Activated CD4-positive, alpha-beta T cell treated with anti-CD3 and anti-CD28 coated beads, Interleukin-2, amount 50 U/mL, for 16 hours (primary cell): ENCODE measurements at regions not wholly inside any gene's neighbourhood (a gene's known extent, or its start where the extent isn't known, plus 50 kb on each side); places are given as distances from the start of the nearest gene placed in this dataset.
"Not testable (repeated sequence)": the region's sequence is repeated elsewhere in the genome, so short reads cannot be mapped to it uniquely, and the experiment has no call there.

Experiments
- DNase-seq: peaks from one replicate; pipeline ENCODE4 v3.0.0-alpha.2; 2020

DNA sequence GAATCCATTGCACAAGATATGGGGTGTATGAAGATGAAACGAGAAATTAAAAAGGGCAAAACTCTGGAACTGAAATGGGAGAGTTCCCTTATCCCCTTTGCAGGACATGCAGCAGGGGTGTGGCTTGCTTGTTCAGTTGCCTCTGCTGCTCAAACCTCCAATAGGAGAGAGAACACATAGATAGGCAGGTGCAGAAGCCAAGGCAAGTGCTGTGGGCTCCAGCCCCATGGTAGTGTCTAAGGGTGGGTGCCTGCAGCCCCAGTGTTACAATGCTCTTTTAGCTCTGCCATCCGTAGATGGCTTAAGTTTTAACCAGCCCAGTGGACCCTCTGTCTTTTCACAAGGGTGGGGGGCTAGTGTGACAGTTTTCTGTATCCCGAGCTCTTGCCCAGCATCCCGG is 69.7 kb downstream of the CMAS start:
- no peak for DNase-seq

DNA sequence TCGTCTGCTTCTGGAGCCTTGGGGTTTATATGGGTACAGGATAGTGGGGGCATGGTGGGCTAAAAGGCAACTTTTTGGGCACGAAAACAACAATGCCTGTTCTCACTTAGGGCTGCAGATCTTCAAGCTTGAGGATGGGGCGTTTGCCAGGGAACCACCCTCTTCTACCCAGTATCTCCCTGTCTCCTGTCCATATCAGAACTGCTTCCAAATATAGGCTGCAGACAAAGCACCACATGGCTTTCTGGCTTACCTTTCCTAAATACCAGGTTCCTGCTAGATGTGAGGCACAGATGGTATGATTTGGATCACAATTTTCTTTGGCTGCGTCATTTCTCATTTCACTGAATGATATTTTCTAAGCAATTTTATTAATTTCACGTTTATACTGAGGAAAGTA is 70.4 kb downstream of the CMAS start:
- DNase-seq: no peak

DNA sequence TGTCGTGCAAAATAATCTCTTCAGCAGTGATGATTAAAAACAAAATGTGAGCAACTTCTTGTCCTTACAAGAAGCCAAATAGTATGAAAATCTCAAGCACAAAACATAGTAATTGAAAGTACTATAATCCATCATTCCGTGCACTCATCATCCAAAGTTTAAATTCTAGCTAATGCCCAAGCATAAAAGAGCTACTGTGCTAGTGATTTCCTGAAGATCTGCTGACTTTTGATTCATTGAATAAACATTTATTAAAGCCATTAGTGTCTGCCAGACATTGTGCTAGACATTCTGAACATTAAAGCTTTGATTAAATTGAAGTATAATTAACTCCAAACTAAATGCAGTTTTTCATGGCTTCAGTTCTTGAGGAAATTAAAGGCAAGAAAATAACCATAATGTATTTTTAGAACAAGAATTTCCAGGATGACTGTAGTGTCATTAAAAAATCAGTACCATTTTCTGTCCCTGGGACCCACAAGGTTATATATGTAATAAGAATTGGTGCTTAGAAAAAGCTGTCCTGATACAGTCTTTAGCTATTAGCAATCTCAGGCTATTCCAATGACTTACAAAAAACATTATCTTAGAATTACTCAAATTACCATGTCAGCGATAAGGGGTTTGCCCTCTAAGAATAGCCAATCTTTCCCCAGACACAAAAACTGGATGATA is 71.7 kb downstream of the CMAS start:
- no peak for DNase-seq

DNA sequence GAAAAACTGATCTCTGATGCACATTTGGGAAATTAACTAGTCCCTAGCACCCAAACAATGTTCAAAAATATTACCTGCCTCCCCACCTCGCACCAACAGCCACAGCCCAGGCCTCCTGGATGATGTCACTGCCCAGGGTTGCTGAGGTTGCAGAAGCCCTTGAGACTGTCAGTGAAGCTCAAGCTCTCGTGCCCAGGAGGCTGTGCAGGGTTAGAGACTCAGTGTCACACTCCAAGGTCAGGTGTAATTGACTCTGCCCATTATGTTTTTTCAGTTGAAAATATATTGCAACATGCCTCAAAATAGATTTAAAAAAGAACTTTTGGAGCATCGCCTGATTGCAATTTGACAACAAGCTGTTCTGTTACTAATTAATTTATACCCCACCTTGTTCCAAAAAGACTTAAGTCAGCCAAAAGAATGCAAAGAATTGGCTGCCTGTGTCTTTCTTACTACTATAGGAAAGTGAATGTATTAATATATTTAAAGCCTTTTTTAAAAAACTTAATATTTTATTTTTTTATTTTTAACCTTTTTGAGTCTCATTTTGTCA is 72.3 kb downstream of the CMAS start:
- DNase-seq: no peak

DNA sequence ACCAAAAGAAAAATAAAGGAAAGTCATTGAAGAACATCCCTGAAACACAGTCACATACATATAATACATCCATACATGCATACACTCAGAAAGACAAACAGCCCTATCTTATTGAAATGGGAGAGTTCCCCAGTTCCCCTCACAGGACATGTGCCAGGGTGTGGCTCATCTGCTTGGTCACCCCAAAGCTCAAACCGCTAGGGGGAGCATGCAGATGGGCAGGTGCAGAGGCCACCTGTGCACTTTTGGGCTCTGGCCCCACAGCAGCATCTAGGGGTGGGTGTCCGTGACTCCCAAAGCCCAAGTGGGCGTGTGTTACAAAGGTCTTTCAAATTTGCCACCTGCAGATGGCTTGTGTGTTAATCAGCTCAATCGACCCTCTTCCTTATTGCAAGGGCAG is 75.2 kb downstream of the CMAS start:
- DNase-seq: peak; percentile 26

DNA sequence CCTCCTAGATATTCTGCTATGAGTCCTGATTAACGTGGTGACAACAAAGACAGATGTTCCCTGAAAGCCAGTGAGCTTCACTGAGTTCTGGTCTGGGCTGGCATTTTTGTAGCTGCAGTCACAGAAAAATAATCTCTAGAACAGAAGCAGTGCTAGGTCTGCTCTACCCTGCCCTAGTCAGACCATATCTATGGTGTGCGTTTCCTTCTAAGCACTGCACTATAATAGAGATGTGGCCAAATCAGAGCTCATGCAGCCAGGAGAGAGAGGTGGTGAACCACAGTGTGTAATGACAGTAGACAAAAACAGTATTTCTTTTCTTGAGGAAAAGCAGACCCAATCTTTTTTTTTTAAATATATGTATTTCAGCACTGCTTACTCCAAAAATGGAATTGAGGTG is 76.3 kb downstream of the CMAS start:
- DNase-seq: no peak

DNA sequence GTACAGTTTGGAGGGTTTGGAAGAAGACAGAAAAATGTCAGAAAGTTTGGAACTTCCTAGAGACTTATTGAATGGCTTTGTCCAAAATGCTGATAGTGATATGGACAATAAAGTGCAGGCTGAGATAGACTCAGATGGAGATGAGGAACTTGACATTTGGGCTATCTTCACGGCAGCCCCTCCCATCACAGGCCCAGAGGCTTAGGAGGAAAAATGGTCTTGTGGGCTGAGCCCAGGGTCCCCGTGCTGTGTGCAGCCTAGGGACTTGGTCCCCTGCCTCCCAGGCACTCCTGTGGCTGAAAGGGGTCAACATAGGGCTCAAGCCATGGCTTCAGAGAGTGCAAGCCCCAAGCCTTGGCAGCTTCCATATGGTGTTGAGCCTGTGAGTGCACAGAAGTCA is 79.0 kb downstream of the CMAS start:
- DNase-seq: no peak

DNA sequence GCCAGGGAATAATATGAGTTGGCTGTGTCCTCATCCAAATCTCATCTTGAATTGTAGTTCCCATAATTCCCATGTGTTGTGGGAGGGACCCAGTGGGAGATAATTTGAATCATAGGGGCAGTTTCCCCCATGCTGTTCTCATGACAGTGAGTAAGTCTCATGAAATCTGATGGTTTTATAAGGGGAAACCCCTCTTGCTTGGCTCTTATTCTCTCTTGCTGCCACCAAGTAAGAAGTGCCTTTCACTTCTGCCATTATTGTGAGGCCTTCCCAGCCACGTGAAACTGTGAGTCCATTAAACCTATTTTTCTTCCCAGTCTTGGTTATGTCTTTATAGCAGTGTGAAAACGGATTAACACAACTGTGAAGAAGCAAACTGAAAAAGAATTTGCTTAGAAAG is 80.1 kb downstream of the CMAS start:
- DNase-seq: not testable (repeated sequence)

DNA sequence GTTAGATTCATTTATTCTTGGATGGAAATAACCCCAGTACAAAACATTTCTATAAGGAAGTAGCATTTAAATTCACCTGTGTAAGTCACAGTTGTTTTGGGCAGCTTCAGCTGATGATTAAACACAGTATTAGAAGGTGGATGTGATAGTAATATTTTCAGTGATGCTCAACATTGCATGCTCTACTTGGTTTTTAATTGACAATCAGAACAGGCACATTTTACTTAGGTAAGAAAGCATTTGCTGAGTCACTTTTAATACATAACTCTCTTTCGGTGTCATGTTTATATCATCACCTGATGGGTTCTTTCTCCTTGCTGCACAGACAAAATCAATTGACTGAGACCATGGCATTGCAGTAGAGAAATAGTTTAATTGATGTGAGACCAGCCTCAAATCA is 80.7 kb downstream of the CMAS start:
- no peak for DNase-seq

DNA sequence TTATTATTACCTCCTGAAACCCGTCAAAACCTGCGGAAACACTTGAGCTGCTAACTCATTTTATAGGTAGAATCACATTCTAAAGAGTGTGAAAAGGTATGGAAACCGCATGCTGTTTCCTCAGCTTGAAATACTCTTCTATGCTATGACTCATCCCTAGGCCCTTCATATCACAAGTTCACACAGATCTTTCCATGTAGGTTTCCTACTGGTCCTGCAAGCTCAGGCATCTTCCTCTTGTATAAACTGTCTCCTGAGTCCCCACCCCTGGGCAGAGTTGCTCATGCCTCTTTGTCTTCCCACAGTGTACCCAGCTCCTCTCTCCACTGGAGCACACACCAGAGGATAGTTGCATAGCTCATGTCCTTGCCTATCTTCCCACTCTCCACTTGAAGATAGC is 84.7 kb downstream of the CMAS start:
- peak; percentile 16 for DNase-seq

DNA sequence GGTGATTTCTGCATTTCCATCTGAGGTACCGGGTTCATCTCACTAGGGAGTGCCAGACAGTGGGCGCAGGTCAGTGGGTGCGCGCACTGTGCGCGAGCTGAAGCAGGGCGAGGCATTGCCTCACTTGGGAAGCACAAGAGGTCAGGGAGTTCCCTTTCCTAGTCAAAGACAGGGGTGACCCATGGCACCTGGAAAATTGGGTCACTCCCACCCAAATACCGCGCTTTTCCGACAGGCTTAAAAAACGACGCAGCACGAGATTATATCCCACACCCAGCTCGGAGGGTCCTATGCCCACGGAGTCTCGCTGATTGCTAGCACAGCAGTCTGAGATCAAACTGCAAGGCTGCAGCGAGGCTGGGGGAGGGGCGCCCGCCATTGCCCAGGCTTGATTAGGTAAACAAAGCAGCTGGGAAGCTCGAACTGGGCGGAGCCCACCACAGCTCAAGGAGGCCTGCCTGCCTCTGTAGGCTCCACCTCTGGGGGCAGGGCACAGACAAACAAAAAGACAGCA is 90.6 kb downstream of the CMAS start:
- DNase-seq: not testable (repeated sequence)
